HG03135 (cell line): ENCODE measurements at regions not wholly inside any gene's neighbourhood (a gene's known extent, or its start where the extent isn't known, plus 50 kb on each side); places are given as distances from the start of the nearest gene placed in this dataset.

ENCODE experiments used
- ATAC-seq: cut with Tn5 transposase; IDR thresholded peaks from one replicate; pipeline ENCODE4 v1.9.1; 2021; ENCODE audit warnings: mild to moderate bottlenecking, moderate library complexity; ENCODE audit not compliant: unreplicated experiment

- ATAC-seq: no peak
Measured at GRCh38 chr5:68732251-68732650, 361.6 kb upstream of the SLC30A5 start.

- ATAC-seq: no peak
Measured at GRCh38 chr5:68734781-68735180, 359.0 kb upstream of the SLC30A5 start.

GRCh38 chr5:68738236-68738635 is 355.6 kb upstream of the SLC30A5 start:
- ATAC-seq: no peak

DNA sequence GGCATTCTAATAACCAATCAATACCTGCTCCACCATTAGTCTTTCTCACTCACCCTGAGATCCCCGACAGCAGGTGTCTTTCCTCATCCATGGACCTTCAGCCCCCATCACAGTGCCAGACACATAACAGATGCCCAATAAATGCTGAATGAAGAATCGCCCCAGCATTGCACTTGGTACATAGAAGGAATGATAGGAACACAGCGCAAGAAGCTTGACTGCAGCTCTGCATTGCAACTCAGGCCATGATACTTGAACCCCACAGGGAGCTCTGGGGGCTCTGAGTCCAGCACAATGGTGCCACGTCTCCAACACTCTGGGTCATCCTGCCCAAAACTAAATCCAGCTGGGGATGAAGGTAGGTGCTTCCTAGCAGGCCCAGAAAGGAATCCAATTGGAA is 355.0 kb upstream of the SLC30A5 start:
- ATAC-seq: no peak

DNA sequence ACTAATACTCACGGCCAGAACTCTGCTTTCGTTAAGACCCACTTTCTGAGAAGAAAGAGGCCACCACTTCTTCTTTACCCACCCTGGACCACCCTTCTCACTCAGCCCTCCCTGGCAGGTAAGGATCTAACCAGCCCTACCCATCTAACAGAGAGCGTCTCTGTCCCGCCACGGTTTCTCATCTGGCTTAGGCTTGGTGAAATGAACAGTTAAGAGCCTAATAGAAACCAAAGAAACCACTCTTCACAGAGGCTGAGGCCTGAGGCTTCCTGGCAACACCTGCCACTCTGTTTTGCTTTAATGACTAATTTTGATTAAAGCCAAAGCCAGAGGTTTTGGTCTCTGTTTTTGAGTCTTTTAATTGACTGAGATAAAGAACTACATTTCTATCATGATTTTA is 354.1 kb upstream of the SLC30A5 start:
- ATAC-seq: peak; percentile 87

DNA sequence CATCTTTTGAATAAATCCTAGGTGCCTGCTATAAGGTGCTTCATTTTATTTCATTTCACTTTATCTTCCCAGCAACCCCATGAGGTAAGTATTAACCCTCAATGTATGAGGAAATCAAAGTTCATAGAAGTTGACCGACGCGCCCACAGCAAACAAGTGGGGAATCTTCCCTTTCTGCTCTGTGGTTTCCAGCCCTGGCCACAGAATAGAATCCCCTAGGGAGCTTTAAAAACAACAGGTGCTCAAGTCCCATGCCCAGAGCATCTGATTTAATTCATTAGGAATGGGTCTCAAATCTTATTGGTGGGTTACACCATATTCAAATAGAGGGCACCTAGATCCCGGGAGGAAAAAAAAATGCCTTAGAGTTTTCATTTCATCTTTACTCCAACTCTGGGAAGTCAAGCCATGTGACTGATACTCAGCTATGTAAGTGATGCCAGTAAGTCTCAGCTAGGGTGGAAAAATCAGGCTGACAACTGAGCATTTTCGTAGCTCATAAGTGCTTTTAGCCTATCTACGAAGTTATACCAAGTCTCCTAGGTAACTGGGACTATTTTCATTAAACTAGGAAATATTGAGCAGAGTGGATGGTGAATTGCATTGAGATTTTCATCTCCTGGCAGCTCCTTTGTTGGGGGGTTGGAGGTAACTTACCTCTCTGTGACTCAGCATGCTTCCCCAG is 353.4 kb upstream of the SLC30A5 start:
- ATAC-seq: peak; percentile 62

DNA sequence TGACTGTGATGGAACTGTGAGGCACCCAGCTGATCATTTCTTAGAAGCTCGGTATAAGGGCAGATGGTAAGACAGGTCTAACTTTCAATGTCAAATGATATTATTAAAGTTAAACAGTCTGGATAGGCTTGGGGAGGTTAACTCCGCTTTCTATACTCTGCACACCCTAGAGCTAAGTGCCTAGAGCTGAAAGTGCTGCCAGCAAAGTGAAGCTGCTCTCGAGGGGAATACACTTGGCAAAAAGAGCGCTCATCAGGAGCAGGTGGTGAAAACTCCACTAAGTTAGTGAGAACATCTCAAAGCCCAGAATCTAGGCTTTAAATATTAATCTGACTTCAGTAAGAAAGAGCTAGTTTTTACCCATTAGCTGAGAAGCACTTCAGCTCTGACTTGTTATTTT is 349.6 kb upstream of the SLC30A5 start:
- no peak for ATAC-seq

DNA sequence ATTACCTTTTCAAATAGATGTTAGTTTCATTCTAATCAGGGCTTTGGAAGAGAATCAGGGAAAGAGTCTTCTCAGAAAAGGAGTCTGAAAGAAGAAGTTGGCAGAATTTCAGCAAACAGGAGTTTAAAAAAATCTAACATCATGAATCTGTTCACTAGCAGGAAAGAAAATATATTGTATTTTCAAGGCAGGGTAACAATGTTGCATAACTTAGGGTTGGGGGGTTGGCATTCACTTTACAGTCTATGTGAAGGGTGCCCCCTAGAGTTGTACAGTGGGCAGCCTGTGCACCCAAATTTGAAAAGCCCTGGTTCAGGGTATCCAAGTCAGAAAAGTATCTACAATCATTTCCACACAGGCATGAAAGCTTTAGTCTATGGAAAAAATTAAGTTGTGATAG is 348.4 kb upstream of the SLC30A5 start:
- ATAC-seq: no peak

- ATAC-seq: no peak
Measured at GRCh38 chr5:68746220-68746619, 347.6 kb upstream of the SLC30A5 start.

GRCh38 chr5:68746643-68747420 is 347.0 kb upstream of the SLC30A5 start:
- ATAC-seq: no peak

- ATAC-seq: no peak
Measured at GRCh38 chr5:68747521-68747920, 346.3 kb upstream of the SLC30A5 start.

DNA sequence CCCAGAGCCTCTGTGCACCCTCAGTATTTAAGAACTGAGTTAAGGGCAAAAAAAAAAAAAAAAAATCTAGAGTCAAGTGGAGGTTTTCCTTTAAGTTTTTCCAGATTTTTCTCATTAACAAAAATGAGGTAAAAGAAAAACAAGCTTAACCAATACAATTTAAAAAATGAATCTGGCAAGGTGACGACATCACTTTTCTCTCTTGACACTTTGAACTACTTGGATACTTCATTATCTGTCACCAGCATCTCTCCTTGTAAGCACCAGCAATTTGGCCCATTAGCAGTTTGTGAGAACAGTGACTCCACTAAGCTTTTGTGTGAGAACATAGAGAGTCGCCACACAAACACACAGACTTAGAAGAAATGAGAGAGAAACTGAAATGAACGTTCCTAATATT is 345.7 kb upstream of the SLC30A5 start:
- no peak for ATAC-seq

DNA sequence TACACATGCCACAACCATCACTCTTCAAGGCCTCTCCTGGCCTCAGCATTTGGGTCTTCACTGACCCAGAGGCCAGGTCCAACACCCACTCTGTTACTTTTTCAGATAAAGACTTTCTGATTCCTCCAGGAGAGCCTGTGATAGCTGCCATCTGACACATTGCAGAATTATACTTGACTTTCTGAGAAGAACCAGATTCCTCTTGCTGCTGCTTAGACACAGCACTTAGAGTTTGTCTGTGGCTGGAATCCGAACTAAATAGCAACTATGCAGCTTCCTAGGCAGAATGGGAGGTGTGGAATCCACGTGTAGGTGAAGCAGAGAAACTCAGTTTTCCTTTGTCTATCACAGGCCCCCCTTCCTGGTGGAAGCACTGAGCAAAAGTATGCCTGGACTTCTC is 344.7 kb upstream of the SLC30A5 start:
- no peak for ATAC-seq

GRCh38 chr5:68749631-68750030 is 344.2 kb upstream of the SLC30A5 start:
- ATAC-seq: no peak

GRCh38 chr5:68751661-68752060 is 342.2 kb upstream of the SLC30A5 start:
- ATAC-seq: no peak

- no peak for ATAC-seq
Measured at GRCh38 chr5:68754536-68754935, 339.3 kb upstream of the SLC30A5 start.

- ATAC-seq: no peak
Measured at GRCh38 chr5:68755293-68755692, 338.5 kb upstream of the SLC30A5 start.

GRCh38 chr5:68757006-68757405 is 336.8 kb upstream of the SLC30A5 start:
- no peak for ATAC-seq

GRCh38 chr5:68757626-68758212 is 336.1 kb upstream of the SLC30A5 start:
- no peak for ATAC-seq

GRCh38 chr5:68759593-68759992 is 334.2 kb upstream of the SLC30A5 start:
- ATAC-seq: no peak

DNA sequence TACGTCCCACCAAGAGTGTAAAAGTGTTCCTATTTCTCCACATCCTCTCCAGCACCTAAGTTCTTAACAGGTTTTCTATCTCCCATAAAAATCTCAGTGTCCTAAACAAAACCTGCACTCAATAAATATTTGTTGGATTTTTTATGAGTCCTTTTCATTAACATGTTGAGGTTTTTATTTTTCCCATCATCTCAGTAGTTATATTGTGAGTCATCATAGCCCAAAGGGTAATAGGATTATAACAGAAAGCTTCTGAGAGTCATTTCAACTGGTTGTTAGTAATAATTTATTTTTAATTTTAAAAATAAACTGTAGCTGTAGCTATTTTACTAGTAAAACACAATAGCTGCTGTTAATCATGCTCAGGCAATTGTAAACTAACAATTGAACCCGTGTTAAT is 331.6 kb upstream of the SLC30A5 start:
- ATAC-seq: no peak

DNA sequence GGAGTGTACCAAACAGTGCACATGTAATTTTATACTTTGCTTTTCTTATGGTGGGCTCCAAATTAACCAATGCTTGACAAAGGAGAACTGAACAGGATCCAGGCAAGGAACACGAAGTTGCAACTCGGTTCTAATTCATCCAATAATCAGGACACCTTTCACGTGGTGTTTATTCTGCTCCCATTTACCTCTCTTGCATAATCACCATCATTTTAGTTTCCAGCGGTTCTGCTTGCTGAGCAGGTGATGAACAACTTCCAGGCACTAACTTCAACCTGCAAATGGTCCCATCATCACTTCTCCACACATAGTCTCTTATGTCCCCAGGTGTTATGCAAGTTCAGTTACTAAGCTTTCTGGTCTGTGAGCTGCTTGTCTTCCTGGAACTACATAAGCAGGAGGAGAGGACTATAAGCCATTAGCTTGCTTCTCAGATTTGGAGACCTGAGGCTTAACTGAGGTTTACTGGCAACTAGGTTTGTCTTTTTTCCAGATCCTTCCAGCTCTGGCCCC is 326.8 kb upstream of the SLC30A5 start:
- ATAC-seq: no peak
